C1 segment of cervical spinal cord (tissue), 14 donors: ENCODE measurements at regions not wholly inside any gene's neighbourhood (a gene's known extent, or its start where the extent isn't known, plus 50 kb on each side); places are given as distances from the start of the nearest gene placed in this dataset.
"Not testable (repeated sequence)": the region's sequence is repeated elsewhere in the genome, so short reads cannot be mapped to it uniquely, and the experiment has no call there.

Experiments
- DNase-seq, 14 donors: peaks; one replicate each; lab custom pipeline; 2025; lab: John Stamatoyannopoulos, UW

DNA sequence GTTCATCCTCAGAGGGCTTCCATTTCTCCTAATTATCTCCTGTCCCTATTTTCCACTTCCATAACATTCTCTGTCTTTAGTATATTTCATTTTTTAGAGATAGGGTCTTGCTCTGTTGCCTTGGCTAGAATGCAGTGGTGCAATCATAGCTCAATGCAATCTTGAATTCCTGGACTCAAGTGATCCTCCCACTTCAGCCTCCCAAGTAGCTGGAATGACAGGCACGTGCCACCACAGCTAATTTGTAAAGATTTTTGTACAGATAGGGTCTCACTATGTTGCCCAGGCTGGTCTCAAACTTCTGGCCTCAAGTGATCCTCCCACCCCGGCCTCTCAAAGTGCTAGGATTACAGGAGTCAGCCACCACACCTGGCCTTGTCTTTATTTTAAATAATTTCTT, 589.0 kb downstream of the ZEB2 start:
- DNase-seq, result no peak

DNA sequence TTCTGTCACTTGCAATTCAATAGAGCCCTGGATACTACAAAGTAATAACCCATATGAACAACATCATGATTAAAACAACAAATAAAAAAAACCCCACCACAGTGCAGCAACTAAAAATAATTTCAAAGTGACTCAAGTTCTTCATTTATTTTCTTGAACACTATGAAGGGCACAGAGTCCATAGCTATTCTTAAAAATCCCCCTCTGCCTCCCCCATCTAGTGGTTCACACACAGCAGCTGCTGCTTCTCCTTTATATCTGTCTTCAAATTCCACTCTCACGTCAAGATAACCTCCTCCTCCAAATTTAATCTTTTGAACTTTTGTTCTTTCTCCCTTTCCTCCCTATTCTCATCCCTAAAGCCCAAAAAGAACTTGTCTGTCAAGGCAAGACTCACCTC, 591.3 kb downstream of the ZEB2 start:
- no peak for DNase-seq

DNA sequence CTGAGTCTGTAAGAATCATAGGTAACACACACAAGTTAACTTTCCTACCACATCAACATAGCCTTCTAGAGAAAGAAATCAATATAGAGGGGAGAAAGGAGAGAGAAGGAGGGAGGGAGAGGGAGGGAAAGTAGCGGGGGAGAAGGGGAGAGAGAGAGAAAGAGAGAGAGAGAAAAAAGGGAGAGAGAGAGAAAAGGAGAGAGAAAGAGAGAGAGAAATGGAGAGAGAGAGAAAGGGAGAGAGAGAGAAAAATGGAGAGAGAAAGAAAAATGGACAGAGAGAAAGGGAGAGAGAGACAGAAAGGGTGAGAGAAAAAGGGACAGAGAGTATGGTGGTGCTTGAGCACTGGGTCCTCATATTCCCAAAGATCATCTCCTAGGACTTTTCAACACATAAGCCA, 591.7 kb downstream of the ZEB2 start:
- DNase-seq, result no peak

DNA sequence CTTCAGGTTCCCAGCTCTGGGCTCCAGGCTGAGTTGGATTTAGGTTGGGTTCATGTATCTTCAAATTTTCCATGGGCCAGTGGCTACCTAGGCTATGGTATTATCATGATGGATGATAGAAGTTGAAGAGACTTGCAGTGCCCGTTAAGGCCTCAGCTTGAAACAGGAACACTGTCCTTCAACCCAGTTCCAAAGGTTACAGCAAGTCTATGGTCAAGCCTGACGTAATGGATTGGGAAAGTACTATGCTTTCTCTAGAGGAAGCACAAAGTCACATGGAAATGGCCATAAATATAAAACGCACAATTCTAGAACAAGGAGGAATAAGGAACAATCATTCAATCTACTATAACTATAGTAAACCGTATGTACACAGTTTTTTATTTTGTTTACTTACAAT, 593.2 kb downstream of the ZEB2 start:
- no peak for DNase-seq

DNA sequence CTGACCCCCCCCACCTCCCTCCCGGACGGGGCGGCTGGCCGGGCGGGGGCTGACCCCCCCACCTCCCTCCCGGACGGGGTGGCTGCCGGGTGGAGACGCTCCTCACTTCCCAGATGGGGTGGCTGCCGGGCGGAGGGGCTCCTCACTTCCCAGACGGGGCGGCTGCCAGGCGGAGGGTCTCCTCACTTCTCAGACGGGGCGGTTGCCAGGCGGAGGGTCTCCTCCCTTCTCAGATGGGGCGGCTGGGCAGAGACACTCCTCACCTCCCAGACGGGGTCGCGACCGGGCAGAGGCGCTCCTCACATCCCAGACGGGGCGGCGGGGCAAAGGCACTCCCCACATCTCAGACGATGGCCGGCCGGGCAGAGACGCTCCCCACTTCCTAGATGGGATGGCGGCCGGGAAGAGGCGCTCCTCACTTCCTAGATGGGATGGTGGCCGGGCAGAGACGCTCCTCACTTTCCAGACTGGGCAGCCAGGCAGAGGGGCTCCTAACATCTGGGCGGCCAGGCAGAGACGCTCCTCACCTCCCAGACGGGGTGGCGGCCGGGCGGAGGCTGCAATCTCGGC, 597.6 kb downstream of the ZEB2 start:
- not testable (repeated sequence) for DNase-seq

DNA sequence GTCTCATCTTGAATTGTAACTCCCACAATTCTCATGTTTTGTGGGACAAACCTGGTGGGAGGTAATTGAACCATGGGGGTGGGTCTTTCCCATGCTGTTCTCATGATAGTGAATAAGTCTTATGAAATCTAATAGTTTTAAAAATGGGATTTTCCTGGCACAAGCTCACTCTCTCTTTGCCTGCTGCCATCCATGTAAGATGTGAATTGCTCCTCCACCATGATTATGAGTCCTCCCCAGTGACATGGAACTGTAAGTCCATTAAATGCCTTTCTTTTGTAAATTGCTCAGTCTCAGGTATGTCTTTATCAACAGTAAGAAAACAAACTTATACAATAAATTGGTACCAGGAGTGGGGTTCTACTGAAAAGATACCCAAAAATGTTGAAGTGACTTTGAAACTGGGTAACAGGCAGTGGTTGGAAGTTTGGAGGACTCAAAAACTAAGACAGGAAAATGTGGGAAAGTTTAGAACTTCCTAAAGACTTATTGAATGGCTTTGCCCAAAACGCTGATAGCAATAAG, 601.4 kb downstream of the ZEB2 start:
- no peak for DNase-seq

DNA sequence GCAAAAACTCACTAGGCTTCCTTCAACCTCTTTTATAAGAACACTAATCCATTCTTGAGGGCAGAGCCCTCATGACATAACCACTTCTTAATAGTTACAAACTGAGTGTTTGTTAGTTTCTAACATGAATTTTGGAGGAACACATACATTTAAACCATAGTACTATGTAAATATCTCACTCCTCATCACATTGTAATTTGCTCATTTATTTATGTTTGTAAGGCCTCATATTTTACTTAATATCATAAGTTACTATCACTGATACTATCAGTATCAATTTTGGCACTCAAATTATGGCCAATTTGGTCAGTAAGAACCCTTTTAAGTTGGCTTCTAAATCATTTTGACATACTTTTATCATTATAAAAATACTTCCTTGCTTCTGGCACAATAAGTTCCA, 603.1 kb downstream of the ZEB2 start:
- DNase-seq, result no peak

DNA sequence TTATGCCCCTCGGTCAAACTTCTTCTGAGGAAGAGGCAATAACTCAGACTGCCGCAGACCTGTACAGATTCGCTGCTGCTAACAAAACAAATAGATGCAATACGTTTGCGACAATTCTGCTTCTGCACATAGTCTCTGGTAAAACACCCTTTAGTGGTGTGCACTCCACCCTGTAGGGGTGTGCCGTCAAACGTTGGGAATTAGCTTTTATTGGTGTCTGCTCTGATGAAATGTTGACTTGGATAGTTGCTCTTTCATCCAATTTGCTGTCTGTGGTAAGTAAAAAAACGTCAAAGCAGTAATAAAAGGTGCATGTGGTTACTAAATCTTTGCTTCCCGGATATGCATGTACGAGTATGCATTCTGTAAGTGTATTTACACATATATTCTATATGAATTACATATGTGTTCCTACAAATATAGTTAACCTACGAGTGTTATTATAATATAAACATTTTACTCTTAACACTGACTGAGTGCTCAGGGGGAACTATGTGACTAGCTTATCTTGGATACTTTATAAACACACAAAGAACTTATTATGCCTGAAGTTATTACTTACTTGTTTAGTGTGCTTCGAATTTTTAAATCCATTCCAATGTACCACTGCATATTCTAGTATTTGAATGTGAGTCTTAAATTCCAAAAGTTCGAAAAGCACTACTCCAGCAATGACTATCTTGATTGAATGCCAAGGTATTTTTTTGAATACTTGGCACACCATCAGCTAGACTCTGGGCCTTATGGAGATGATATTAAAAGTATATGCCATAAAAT, 610.2 kb downstream of the ZEB2 start:
- no peak for DNase-seq

DNA sequence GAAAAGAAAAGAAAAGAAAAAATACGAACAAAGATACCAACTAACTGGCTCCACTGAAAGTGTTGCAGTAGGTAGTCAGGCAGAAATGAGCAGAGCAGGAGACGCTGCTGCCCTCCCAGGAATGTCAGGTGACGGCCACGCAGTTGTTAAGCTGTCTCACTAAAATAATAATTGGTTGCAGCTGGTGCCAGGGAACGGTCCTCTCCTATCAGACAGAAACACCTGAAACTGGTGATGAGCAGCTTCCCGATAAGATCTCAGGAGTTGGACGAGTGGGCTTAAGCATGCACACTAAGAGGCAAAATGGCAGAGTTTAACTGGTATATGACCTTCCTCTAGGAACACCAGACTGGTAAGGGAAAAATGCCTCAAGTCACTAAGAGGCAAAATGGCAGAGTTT, 611.1 kb downstream of the ZEB2 start:
- no peak for DNase-seq

DNA sequence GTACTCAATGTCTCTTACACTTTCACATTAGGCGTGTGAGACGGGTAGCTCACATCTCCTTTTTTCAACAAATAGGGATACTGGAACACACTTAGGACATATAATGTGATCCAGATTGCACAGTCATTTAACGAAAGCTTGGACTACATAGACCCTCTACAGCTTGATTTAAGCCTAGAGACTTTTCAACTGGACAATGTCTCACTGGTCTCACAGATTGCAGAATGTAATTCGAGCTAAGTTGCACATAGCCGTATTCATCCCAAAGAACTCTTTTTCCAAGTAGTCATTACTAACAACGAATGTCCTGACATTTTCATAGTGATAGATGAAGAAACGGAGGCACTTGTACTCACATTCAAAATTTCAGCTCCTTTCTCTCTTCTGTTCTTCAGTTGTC, 612.1 kb downstream of the ZEB2 start:
- DNase-seq, result no peak

DNA sequence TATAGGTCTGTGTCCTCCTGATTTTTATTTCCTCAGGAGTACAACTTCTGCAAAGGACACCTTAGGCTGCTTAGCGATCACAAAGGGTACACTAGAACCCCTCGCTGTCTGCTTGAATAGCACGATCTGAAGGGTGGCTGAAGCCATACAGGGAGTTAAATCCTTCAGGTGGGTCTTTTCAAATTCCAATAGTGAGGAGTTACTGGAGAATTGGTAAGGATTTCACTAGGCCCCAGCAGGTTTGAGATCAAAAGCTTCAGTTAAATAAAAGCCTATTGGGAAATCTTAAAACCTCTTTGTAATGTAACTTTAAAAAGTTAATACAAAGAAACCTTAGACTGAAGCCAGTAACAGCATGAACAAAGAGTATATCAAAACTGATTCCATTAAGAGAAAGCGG, 613.1 kb downstream of the ZEB2 start:
- no peak for DNase-seq

DNA sequence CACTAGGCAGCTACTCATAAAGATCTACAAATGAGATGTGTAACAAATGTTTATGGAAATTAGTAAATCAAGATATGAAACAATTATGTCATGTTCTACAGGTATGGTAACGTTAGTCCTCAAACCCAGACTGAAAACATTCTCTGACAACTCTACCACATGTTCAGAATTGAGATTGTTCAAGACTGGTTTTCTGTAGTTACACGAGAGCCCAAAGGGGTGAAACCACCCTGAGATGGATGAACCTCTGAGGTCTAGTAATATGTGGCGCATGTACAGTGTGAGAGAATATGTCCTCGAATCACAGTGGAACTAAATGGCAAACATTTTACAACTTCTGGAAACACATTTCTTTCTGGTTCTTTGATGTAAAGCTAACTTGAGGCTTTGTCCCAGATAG, 614.3 kb downstream of the ZEB2 start:
- DNase-seq, result no peak

DNA sequence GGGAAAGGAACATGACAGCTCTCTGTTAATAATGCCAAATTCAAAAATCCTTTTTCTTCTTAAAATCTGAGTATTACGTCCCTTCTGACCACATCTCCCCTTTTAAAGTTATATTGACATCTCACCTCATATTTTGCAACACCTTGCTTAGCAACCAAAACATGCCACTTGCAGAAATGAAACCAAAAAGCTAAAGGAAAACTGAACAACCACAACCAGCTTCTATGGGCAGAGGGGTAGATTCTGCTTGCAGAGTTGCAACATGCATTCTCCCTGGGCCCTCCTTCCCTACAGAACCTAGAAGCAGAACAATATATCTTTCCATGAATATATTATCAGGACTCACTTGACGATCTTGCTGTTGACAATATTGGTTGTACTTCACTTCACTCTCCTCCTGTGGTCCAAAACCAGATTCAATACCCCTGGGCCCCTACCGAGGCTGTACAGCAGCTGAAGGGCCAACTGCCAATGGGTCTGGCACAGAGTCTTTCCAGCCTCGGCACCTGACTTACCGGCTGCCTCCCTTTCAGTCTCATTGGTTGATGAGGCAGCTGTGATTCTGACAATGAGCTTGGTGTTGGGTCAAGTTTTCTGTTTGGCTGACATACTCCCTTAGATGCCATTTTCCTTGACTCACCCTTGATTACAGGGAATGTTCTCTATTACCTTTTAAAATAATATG, 616.6 kb downstream of the ZEB2 start:
- DNase-seq, result peak in 2 of 14 donors; percentile 14 to 50

DNA sequence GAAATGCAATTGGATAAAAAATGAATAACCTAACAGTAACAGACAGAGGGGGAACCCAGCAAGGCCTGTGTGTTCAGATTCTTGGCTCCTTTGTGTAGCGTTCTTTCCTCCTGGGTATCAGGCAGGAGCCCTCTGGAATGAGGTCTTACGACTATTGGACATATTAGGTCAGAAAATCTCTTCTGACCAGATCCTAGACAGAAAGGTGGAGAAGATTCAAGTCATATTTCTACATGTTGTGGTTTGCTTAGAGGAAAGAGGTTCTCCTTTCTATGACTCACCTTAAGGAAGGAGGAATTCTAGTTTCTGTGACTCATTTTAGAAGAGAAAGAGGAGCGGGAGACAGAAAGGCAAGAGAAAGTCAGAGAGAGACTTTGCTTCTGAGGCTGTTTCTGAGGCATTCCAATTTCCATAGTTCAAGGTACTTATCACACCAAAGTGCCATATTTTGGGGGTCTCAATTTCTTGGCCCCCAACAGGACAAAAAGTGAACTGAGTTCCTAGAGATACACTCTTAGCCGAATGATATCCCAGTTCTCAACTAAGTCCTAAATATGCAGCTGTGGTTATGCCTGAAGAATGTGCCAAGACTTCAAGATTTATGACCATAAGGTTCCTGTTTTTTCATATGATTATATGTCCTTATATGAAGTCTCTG, 618.6 kb downstream of the ZEB2 start:
- DNase-seq, result no peak

DNA sequence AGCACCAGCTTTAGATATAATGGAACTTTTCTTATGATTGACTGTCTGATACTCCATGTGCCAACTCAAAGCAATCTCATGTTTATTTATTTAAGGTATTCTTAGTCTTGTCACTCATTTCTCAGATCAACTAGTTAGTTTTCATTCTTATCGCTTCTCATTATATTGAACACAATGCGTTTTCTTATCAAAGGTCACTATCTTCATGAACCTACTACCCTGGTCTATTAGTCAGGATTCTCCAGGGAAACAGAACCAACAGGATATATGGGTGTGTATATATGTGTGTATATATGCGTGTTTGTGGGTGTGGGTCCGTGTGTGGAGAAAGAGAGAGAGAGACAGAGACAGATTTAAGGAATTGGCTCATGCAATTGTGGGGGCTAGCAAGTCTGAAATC, 619.9 kb downstream of the ZEB2 start:
- no peak for DNase-seq

DNA sequence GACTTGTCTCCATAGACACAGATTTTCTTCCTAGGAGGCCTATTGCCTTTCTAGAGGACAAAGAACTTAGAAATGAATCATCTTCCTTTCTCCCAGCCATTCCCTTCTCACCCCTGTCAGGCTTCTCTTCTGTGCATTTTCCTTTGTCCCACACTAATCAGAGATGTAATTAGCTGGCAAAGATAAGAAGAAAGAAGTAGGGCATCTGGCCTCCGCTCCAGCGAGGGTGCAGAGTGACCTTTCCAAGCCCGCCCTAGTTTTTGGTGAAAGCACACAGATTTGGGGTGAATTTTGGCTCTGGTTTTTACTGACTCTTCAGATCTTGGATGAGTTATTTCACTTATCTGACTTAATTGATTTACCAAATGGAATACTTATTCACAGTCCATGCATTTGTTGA, 626.5 kb downstream of the ZEB2 start:
- DNase-seq, result no peak

DNA sequence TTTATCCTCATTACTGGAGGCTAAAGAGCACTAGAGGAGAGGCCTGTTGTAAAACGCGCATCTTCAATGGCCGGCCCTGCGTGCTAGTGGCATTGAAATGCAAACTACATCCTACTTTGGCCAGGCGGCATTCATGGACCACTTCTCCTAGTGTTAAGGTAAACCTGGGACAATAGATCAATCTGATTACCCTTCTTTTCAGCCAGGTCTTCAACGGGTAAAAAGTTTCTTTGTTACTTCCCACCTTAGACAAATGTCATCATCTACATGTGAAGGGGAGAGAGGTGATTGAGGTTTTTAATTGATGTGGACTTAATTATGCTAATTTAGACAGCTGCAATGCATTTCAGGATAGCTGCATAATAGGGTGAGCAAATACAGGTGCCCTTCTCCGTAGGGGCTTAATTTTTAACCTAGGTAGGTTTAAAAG, 628.0 kb downstream of the ZEB2 start:
- DNase-seq, result no peak

DNA sequence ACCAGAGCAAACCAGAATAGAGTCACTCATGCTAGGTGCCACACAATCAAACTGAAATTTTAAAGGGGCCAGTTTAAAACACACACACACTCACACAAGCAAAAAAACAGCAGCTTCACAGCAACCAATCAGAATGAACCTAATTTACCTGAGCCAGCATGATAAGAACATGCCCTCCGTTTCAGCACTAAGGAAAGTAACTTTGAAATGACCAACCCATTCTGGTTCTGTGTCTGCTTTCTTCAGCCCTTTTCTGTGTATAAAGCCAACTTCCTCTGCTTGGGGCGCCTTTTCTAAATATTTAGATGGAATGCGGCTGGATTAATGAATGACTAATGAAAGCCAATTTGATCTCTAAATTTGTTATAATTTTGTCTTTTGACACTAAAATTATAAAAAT, 629.1 kb downstream of the ZEB2 start:
- DNase-seq, result no peak

DNA sequence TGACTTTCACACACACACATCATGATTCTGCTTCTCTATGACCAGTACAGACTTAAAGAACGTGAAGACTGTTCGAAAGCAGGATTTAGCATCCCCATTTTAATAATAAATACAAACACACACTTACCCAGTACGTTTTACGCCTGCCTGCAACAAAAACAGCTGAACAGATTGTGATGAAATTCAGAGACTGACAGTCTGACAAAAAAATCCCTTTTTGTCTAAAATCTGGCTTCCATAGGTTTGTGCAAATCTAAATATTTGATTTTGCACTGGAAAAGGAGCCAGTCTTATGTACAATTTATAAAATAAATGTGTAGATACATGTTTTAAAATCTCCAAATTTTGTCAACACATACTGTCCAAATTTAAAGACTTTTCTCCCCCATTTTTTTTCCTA, 630.7 kb downstream of the ZEB2 start:
- DNase-seq, result no peak

DNA sequence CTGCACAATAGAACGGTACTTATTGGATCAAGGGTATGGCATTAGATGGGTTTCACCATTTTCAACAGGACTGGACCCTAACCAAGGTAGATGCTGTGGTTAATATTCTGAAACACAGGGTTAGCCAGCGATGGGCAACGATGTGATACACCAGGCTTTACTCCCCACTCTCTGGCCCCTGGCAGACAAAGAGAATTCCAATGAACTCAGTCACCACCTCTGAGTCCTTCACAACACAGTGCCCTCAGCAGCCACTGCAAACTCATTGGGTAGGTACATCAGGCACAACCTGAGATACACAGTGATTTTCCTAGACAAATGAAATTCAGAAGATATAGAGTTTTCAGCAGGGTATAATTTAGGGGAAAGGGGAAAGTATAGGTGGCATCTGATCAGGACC, 634.5 kb downstream of the ZEB2 start:
- DNase-seq, result no peak

DNA sequence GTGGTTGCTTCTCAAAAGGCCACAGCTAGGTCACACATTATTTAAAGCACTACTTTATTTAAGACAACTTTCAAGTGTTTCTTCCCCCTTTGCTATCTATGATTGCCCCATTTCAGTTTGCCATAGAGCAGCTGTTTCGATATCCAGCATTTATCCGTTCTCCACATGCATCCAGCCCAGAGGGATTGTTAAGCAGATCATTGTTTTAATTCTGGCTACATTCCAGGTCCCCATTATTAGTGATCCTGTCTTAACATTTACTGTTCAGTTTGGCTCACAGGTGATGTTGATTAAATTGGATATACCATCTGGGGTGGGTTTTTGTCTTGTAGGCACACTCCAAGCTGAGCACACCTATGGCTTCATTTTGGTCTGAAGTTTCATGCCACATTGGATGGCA, 638.7 kb downstream of the ZEB2 start:
- DNase-seq, result no peak

DNA sequence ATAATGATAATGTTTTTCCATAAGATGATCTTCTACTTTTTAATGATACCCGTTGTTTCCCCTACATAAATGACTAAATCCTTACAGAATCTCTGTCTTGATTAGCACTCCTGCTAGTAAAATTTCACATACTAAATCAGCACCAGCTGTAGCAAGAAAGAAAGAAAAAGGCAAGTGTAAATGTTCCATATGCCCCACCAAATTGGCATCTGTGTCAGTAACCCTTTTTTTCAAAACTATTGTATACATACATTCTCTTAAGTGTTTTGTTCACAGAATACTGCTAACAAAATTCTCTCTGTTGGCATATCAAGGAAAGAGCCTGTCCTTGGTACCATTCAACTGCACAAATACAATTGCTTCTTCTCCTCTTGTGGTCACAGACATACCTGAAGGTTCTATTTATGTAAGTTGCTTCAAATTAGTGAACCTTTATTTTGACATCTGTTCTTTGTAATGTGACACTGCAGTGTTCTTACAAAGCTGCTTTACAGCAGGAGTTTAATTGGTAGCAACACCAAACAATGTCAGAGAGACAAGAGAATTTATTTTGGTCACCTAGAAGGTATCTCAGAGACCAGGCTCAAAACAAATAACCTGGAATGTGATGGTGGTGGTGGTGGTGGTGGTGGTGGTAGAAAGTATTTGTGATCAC, 641.9 kb downstream of the ZEB2 start:
- DNase-seq, result no peak
